ENCODE measurements at regions not wholly inside any gene's neighbourhood (a gene's known extent, or its start where the extent isn't known, plus 50 kb on each side); places are given as distances from the start of the nearest gene placed in this dataset.

- no peak for DNase-seq
Observed at GRCh38 chr10:120960725-120961124, 109.6 kb downstream of the WDR11 start.

- DNase-seq, result no peak
Observed at GRCh38 chr10:120961795-120962755, 110.9 kb downstream of the WDR11 start.

- peak; percentile 51 for DNase-seq
Observed at GRCh38 chr10:120962756-120963593, 111.8 kb downstream of the WDR11 start.

- DNase-seq, result no peak
Observed at GRCh38 chr10:120963594-120964220, 112.5 kb downstream of the WDR11 start.

GRCh38 chr10:120966657-120967045 lies 115.5 kb downstream of the WDR11 start:
- DNase-seq, result no peak

GRCh38 chr10:120969219-120969645 lies 118.1 kb downstream of the WDR11 start:
- no peak for DNase-seq

- DNase-seq, result no peak
Observed at GRCh38 chr10:120970595-120971529, 119.7 kb downstream of the WDR11 start.

- DNase-seq, result no peak
Observed at GRCh38 chr10:120971671-120972070, 120.5 kb downstream of the WDR11 start.

GRCh38 chr10:120972259-120972658 lies 121.1 kb downstream of the WDR11 start:
- DNase-seq, result no peak

GRCh38 chr10:120975072-120975867 lies 124.1 kb downstream of the WDR11 start:
- no peak for DNase-seq

GRCh38 chr10:120975868-120976225 lies 124.7 kb downstream of the WDR11 start:
- DNase-seq, result no peak

- no peak for DNase-seq
Observed at GRCh38 chr10:120977897-120978296, 126.7 kb downstream of the WDR11 start.

- DNase-seq, result no peak
Observed at GRCh38 chr10:120978589-120979252, 127.6 kb downstream of the WDR11 start.

- DNase-seq, result peak; percentile 52
Observed at GRCh38 chr10:120979435-120980278, 128.5 kb downstream of the WDR11 start.

- no peak for DNase-seq
Observed at GRCh38 chr10:120980279-120981255, 129.4 kb downstream of the WDR11 start.

- DNase-seq, result no peak
Observed at GRCh38 chr10:120981601-120982391, 130.6 kb downstream of the WDR11 start.

- DNase-seq, result no peak
Observed at GRCh38 chr10:120982507-120982906, 131.3 kb downstream of the WDR11 start.

- no peak for DNase-seq
Observed at GRCh38 chr10:120983721-120984120, 132.6 kb downstream of the WDR11 start.

Measured in NCI-H1105 (cell line).